Stimulated activated CD4-positive, alpha-beta T cell treated with anti-CD3 and anti-CD28 coated beads, TNF-alpha, amount 100 ng/mL, for 24 hours (primary cell): ENCODE measurements at regions not wholly inside any gene's neighbourhood (a gene's known extent, or its start where the extent isn't known, plus 50 kb on each side); places are given as distances from the start of the nearest gene placed in this dataset.
A peak's percentile ranks its signal among the peaks of the same experiment; 100 is the strongest.
"Not testable (repeated sequence)": the region's sequence is repeated elsewhere in the genome, so short reads cannot be mapped to it uniquely, and the experiment has no call there.

Experiments
- DNase-seq, 3 experiments: peaks; one replicate each; pipeline ENCODE4 v3.0.0-alpha.2; 2020; ENCODE audit warnings: low read depth in 3 of 3

DNA sequence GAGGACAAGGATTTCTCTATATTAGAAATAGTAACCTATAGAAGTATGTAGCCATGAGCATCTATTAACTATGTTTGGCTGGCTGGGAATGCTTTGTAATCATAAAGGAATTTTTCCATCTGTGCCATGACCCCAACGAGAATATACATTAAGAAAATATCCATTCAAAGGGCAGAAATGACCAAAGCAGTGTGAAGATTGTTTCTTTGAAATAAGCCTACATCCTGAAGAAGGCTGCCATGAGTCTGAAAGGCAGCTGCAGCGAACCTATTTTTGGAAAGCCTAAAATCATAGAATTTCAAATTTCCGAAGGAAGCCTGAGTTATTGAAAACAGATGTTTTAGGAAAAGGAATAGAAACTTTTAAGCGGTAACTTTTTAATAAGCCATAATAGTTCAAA is 244.2 kb upstream of the FOXK1 start:
- no peak for DNase-seq

DNA sequence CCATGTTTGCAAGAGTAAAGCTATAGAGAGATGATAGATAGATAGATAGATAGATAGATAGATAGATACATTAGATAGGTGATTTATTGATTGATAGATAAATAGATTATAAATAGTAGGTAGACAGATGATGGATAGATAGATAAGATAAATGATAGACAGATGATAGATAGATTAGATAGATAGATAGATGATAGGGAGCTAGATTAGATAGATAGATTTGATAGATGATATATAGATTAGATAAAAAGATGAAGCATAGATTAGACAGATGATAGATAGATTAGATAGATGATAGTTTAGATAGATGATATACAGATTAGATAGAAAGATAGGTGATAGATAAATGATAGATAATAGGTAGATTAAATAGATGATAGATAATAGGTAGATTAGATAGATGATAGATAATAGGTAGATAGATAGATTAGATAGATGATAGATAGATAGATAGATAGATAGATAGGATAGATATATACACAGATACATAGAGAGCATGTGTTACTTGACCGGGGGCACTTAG is 243.3 kb upstream of the FOXK1 start:
- DNase-seq: no peak

DNA sequence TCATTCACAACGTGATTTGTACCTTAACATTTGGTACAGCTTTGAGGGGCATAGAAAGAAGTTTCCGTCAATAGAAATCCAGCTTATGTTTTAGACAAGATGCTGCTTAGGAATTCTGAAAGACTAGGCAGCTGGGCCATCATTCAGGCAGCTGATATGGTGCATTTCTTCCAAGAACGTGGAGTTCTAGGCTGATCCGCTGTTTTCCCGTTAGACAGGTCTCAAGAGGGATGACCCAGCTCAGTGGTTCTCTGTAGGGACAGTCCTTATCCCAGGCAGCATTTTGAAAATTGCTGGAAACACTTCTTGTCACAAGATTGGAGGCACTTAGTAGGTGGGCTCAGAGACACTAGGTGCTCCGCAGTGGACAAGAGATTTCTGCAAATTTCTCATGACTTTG is 242.7 kb upstream of the FOXK1 start:
- DNase-seq: no peak

DNA sequence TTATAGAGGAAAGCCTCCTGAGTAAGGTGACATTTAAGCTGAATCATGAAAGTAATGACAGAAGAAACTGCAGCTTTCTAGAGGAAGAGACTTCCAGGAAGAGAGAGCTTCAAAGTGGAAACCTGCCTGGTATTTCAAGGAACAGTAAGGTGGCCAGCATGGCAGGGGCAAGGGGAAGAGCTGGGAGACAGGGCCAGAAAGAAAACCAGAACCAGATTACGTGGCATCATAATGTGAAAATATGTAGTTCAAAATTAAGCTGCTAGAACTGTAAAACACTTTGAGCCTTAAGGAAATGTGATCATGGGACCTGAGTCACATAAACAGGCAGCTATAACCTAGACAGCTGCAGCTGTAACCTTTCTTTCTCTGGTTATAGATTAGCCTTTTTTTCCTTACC is 238.0 kb upstream of the FOXK1 start:
- DNase-seq: no peak

DNA sequence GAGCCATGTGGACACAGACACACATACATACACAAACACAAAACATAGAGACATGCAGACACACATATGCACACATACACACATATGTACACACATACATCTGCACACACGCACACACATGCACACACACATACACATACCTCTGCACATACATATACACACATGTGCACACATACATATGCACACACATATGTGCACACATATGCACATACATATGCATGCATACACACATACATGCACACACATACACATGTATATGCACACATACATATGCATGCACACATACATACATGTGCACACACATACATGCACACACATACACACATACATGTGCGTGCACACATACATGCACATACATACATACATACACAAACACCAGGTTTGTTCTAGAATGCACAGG is 236.3 kb upstream of the FOXK1 start:
- DNase-seq: no peak

DNA sequence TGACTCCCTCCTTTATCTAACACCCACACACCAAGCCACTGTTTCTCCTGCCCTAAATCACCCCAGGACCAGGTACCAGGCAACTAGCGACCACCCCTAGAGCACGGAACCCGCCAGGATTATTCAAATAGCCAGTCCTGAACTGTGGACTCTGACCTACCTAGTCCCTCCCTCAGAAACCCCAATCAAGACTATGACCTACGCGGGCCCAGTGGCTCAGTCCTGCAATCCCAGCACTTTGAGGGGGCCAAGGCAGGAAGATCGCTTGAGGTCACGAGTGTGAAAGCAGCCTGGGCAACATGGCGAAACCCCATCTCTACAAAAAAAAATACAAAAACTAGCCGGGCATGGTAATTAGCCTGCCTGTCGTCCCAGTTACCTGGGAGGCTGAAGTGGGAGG is 232.8 kb upstream of the FOXK1 start:
- no peak for DNase-seq

DNA sequence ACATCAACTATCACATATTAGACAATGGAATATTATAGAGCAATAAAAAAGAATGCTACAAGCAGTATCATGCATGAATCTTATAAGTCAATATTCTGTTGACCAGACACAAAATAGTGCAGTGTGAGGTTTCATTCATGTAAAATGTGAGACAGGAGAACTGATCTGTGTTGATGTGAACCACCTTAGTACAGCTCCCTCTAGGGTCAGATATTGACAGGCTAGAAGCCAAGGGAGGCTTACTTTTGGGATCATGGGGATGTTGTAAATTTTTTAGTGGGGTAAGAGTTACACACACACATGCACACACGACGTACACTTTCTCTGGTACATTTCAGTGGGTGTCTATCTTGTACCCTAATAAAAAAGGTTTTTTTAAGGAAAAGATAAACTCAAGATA is 231.6 kb upstream of the FOXK1 start:
- no peak for DNase-seq

DNA sequence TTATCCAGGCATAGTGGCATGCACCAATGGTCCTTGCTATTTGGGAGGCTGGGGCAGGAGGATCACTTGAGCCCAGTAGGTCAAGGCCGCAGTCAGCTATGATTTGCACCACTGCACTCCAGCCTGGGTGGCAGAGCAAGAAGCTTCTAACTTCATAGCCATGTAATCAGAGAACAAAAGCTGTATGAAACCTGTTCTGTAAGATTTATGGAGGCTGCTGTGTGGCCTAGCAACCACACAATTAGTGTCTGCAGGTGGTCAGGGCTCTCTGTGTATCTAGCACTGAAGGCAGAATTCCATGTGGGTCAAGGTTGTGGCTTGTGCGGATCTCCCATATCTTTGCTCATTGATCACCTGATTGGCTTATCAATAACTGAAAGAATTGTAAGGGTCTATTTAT is 221.5 kb upstream of the FOXK1 start:
- no peak for DNase-seq

DNA sequence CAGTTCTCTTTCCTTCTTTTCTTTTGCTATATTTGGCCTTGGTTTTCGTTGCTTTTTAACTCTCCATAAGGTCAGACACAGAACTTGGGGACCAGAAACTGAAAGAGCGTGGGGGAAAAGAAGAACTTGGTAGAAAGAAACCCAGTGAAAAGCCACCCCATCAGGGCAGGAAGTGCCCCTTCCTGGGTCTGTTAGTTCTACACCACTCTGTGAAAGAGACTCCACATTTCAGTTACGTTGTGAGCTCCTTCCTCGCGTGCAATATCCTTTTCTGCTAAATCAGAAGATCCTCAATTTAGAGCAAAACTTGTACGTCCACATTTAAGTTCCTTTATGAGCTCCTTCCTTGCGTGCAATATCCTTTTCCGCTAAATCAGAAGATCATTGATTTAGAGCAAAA is 220.6 kb upstream of the FOXK1 start:
- no peak for DNase-seq

DNA sequence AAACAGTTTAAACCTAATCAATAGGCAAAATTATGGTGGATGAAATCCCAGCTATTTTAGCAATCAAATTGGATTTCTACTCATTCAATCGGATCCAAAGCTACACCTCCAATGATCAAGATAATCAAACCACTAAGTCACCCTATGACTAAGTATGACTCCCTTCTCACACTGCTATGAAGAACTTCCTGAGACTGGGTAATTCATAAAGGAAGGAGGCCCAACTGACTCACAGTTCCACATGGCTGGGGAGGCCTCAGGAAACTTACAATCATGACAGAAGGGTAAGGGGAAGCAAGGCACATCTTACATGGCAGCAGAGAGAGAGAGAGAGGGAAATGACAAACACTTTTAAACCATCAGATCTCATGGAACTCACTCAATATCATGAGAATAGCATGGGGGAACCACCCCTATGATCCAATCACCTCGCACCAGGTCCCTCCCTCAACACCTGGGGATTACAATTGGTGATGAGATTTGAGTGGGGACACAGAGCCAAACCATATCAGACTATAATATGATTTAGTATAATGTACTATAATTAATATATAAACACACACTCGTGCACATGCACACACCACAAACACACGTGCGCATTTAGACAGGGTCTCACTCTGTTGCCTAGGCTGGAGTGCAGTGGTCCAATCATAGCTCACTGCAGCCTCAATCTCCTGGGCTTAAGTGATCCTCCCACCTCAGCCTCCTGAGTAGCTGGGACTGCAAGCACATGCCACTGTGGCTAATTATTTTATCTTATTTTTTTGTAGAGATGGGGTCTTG is 213.6 kb upstream of the FOXK1 start:
- DNase-seq: no peak

DNA sequence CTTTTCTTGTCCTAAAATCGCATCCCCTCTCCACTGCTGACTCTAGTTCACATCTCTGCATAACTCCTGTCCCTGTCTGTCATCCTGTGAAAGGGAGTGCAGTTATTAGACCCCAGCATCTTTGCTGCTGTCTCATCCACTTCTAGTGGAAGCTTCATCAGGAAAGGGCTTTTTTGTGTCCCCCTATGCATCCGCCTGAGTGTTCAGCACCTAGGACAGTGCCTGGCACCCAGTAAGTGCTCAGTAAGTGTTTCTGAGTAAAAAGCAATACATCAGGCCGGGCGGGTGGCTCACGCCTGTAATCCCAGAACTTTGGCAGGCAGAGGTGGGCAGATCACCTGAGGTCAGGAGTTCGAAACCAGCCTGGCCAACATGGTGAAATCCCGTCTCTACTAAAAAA is 211.8 kb upstream of the FOXK1 start:
- DNase-seq: no peak

DNA sequence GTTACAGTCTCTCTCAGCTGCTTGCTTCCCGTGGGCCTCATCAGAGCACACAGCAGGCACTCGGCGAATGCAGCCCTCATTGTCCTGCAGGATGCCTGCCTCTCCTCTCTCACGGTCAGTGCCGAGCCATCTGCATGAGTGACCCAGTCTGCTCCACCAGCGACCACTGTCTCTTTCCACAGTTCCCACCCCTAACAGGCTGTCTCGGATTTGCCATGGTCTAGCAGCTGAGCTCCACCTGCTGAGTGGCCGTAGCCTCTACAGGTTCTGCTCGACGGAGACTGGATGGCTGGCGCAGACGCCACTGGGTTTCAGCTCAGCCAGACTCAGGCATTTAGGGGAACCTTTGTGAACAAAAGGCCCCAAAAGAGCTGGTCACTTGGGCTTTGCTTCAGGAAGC is 209.4 kb upstream of the FOXK1 start:
- no peak for DNase-seq

DNA sequence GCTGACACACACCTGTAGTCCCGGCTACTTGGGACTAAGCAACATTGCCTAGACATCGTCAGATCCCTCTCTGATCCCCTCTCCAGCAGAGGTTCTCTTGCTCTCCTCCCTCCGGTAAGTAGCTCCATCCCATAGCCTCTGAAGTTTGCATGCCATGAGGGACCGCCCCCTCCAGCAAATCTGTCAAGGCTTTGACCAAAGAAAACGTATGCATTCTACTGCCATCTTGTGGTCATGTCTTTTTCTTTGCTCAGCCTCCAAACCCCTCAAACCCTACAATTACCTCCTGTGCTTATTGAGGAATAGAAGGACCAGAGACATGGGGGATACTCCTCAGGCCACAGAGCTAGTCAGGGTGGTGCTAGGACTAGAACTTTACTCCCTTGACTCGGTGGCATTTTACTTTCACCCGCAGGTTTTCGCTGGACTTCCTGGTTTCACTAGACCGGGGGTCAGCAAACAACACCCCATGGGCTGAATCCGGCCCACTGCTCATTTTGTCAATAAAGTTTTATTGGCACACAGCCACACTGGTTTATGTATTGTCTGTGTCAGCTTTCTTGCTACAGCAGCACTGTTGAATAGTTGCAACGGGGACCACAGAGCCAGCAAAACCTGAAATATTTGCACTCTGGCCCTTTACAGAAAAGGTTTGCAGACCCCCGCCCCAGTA is 202.6 kb upstream of the FOXK1 start:
- peak in 1 of 3 experiments; percentile 25 for DNase-seq

DNA sequence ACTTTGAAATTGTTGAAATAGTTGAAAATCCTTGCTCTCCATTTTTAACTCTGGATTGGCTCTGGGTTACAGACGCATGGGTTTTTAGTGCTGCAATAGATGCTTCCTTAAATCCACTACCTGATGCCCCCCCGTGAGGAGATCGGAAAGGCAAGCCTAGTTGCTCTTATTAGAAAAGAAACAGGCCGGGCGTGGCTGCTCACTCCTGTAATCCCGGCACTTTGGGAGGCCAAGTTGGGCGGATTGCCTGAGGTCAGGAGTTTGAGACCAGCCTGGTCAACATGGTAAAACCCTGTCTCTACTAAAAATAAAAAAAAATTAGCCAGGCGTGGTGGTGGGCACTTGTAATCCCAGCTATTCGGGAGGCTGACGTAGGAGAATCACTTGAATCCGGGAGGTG is 202.0 kb upstream of the FOXK1 start:
- not testable (repeated sequence) for DNase-seq

DNA sequence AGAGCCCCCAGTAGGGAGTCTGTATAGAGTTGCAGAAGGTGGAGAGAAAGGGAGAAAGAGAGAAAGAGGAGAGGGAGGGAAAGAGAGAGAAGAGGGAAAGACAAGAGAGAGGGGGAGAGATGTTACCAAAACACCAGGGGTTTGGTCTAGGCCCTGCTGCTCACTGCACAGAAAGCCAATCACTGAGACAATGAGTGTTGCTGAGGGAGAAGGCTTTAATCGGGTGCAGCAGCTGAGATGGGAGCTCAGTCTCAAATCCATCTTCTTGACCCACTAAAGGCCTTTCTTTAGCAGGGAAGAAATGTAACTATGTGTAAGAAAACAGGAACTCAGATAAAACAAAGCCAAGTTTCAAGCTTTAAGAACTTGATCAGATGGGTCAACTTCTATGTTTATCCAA is 198.2 kb upstream of the FOXK1 start:
- DNase-seq: no peak

DNA sequence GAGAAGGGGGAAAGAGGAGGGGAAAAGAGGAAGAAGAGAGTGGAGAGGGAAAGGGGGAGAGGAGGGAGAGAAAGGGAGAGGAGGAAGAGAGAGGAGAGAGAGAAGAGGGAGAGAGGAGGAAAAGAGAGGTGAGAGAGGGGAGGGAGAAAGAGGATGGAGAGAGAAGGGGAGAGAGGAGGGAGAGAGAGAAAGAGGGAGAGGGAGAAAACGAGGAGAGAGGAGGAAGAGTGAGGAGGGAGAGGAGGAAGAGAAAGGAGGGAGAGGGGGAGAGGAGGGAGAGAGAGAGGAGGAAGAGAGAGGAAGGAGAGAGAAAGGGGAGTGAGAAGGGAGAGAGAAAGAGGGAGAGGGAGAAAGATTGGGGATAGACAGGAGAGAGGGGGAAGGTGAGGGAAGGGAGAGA is 197.6 kb upstream of the FOXK1 start:
- no peak for DNase-seq

DNA sequence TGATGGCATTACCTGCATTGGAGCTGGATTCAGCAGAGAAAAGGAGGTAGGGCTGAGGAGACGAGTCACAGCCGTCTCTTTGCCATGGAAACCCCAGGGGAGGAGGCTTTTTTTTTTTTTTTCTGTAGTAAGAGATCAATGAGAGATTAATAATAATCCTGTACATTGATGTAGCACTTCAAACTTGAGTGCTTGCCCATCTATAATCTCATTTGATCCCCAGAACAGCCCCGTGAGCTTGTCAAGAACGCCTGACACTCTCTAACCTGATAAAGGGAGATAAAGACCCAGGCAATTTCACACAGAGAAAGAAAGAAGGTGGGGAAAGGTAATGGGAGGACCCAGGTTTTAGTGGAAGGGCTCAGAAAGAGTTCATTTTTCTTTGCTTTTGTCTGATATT is 195.2 kb upstream of the FOXK1 start:
- no peak for DNase-seq

DNA sequence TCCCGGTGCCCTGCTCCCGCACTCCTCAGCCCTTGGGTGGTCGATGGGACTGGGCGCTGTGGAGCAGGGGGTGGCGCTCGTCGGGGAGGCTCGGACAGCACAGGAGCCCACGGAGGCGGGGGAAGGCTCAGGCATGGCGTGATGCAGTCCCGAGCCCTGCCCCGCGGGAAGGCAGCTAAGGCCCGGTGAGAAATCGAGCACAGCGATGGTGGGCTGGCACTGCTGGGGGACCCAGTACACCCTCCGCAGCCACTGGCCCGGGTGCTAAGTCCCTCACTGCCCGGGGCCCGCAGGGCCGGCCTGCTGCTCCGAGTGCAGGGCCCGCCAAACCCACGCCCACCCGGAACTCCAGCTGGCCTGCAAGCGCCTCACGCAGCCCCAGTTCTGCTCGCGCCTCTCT is 185.2 kb upstream of the FOXK1 start:
- not testable (repeated sequence) for DNase-seq

DNA sequence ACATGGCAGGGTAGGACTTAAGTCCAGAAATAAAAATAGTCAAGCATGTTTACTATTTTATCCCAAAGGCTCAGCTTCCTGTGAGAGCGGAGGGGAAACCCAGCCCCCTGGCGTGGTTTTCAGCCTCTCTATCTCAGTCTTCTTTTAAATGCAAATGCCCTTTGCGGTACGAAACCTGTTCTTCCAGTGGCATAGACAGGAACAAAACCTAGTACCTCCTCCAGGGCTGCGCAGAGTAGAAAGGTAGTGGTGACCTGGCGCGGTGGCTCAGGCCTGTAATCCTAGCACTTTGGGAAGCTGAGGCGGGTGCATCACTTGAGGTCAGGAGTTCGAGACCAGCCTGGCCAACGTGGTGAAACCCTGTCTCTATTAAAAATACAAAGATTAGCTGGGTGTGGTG is 181.3 kb upstream of the FOXK1 start:
- no peak for DNase-seq

DNA sequence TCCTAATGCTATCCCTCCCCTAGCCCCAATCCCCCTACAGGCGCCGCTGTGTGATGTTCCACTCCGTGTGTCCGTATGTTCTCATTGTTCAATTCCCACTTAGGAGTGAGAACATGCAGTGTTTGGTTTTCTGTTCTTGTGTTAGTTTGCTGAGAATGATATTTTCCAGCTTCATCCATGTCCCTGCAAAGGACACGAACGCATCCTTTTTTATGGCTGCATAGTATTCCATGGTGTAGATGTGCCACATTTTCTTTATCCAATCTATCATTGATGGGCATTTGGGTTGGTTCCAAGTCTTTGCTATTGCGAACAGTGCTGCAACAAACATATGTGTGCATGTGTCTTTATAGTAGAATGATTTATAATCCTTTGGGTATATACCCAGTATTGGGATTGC is 174.2 kb upstream of the FOXK1 start:
- not testable (repeated sequence) for DNase-seq

DNA sequence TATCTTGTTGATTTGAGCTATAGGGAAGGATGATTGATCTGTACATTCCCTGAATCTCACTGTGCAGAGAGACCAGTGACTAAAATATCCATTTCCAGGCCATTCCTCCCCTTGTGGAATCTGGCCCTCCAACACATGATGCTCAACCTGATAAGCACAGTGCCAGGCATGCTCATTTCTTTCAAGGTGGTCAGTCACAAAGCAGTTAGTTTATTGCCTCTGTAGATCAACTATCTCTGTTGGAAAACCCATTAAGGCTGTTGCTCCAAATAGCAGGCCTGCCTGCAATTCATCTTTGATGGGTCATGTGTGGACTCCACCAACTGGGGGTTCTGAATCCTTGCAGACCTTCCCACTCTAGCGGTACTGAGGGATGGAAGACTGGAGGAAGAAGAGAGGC is 168.6 kb upstream of the FOXK1 start:
- DNase-seq: no peak

DNA sequence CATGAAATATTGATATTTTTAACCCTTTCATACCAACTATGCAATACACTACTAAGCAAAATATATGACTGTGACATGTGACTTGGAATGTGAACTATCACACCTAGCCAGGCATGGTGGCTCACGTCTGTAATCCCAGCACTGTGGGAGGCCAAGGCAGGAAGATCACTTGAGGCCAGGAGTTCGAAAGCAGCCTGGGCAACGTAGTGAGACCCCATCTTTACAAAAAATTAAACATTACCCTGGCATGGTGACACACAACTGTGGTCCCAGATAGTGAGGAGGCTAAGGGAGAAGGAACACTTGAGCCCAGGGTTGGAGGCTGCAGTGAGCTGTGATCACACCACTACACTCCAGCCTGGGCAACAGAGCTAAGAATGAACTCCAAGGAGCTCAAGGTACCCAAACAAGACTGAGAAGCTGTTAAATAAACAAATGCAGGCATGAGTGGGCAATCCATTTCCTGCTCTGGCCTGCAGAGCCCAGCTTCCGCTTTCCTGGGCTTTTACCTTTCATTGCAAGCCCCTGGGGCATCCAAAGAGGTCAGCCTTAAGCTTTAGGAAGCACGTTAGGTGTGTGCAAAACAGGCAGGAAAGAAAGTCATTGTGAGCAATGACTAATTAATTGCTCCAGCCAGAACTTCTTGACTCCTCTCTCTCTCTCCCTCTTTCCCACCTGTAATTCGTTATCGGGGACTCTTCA is 162.1 kb upstream of the FOXK1 start:
- no peak for DNase-seq

DNA sequence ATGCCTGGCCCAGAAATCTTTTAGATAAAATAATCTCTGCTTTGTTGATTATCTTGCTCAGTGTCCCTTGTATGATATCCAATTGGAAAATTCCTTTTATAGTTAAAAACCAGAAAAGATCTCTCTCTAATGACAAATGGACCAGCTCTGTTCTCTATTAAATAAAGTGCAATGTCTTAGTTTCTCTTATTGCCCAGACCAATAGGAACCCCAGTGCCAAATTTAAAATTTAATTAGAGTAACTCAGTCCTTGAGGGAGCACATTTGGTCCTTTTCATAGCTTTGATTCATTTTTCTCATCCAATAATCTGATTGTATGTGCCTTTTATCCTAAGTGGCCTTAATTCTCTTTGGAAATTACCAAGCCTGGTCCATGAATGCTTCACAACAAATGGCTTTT is 158.9 kb upstream of the FOXK1 start:
- DNase-seq: no peak
